Mesendoderm (in vitro differentiated cells): ENCODE measurements at regions not wholly inside any gene's neighbourhood (a gene's known extent, or its start where the extent isn't known, plus 50 kb on each side); places are given as distances from the start of the nearest gene placed in this dataset.

Experiments used
- DNase-seq: peaks from one replicate; pipeline ENCODE4 v3.0.0; 2013
- H2AK5ac ChIP-seq: 2 replicates; pipeline ENCODE4 v1.6.1; 2013; ENCODE audit warnings: low read length, inconsistent platforms
- H2BK120ac ChIP-seq: 2 replicates; pipeline ENCODE4 v1.6.1; 2013; ENCODE audit warnings: low read depth, mild to moderate bottlenecking, low read length, moderate library complexity, mixed read lengths
- H2BK15ac ChIP-seq: replicated peaks from 2 replicates; pipeline ENCODE4 v1.6.1; 2013; ENCODE audit warnings: low read depth, mild to moderate bottlenecking, moderate library complexity
- H2BK5ac ChIP-seq: 2 replicates; pipeline ENCODE4 v1.6.1; 2013; ENCODE audit warnings: low read length, inconsistent platforms
- H3K18ac ChIP-seq: 2 replicates; pipeline ENCODE4 v1.6.1; 2013; ENCODE audit warnings: mild to moderate bottlenecking, low read length, mixed read lengths
- H3K23ac ChIP-seq: one replicate; pipeline ENCODE4 v1.6.1; 2013; ENCODE audit warnings: low read length
- H3K27ac ChIP-seq: 2 replicates; pipeline ENCODE4 v1.5.1; 2013; ENCODE audit warnings: low read depth, mild to moderate bottlenecking, inconsistent platforms, low read length, moderate library complexity
- H3K27me3 ChIP-seq: 2 replicates; pipeline ENCODE4 v1.6.1; 2013; ENCODE audit warnings: low read length, control low read depth, mild to moderate bottlenecking, inconsistent platforms; ENCODE audit not compliant: insufficient read depth, poor library complexity
- H3K36me3 ChIP-seq: 2 replicates; pipeline ENCODE4 v1.6.1; 2013; ENCODE audit warnings: low read length, inconsistent platforms; ENCODE audit not compliant: control insufficient read depth, insufficient read depth
- H3K4ac ChIP-seq: one replicate; pipeline ENCODE4 v1.6.1; 2013; ENCODE audit warnings: low read depth, mild to moderate bottlenecking, low read length, moderate library complexity
- H3K4me1 ChIP-seq: 2 replicates; pipeline ENCODE4 v1.6.1; 2013; ENCODE audit warnings: low read depth, low read length, inconsistent platforms; ENCODE audit not compliant: control insufficient read depth
- H3K4me2 ChIP-seq: 2 replicates; pipeline ENCODE4 v1.6.1; 2013; ENCODE audit warnings: low read length
- H3K4me3 ChIP-seq: 2 replicates; pipeline ENCODE4 v1.5.1; 2013; ENCODE audit warnings: mild to moderate bottlenecking, low read length
- H3K56ac ChIP-seq: one replicate; pipeline ENCODE4 v1.6.1; 2013; ENCODE audit warnings: low read length
- H3K79me1 ChIP-seq: 2 replicates; pipeline ENCODE4 v1.6.1; 2013; ENCODE audit warnings: low read length, inconsistent platforms
- H3K79me2 ChIP-seq: 2 replicates; pipeline ENCODE4 v1.6.1; 2013; ENCODE audit warnings: mild to moderate bottlenecking, low read length; ENCODE audit not compliant: control insufficient read depth, insufficient read depth
- H3K9ac ChIP-seq: 2 replicates; pipeline ENCODE4 v1.6.1; 2013; ENCODE audit warnings: low read length, inconsistent platforms
- H4K5ac ChIP-seq: one replicate; pipeline ENCODE4 v1.6.1; 2013; ENCODE audit warnings: low read length
- H4K8ac ChIP-seq: one replicate; pipeline ENCODE4 v1.6.1; 2013; ENCODE audit warnings: low read depth, mild to moderate bottlenecking, control low read depth, low read length, moderate library complexity
- WGBS: extraction: QIAGEN DNeasy Blood & Tissue Kit; methylation state at CpG from one replicate; pipeline ENCODE4 v1.1.7; 2013; ENCODE audit warnings: low lambda C conversion rate, missing lambda C conversion rate; ENCODE audit not compliant: insufficient coverage; ENCODE audit errors: extremely low coverage; 5-methylcytosine and 5-hydroxymethylcytosine counted together

- Histone ChIP-seq H3K18ac (no peak overlapping the region), H3K23ac (no peak overlapping the region), H3K27me3 (no peaks in the 10 kb centered on the region), H3K4me3 (no peak overlapping the region), H3K56ac (no peak overlapping the region), H2BK15ac (no peak overlapping the region), H3K4me1 (no peaks in the 10 kb centered on the region), H2AK5ac (no peak overlapping the region), H3K4me2 (no peak overlapping the region), H3K9ac (no peak overlapping the region), H3K79me2 (no peaks in the 10 kb centered on the region), H2BK5ac (no peak overlapping the region), H4K5ac (no peak overlapping the region), H2BK120ac (no peak overlapping the region), H3K4ac (no peak overlapping the region), H4K8ac (no peak overlapping the region), H3K27ac (no peak overlapping the region), H3K36me3 (no peaks in the 10 kb centered on the region), H3K79me1 (no peaks in the 10 kb centered on the region)
- DNase-seq, result no peak
- WGBS, result no CpG with 5 or more reads among the region's 3 CpGs
These were observed 509.1 kb upstream of the NR3C2 start for GRCh38 chr4:148951346-148951745.

GRCh38 chr4:148946271-148946670, 504.1 kb upstream of the NR3C2 start:
- DNase-seq, result no peak
- H2AK5ac ChIP-seq, result no peak overlapping the region

GRCh38 chr4:148944839-148945219, 502.6 kb upstream of the NR3C2 start:
- H2BK5ac ChIP-seq, result no peak overlapping the region
- H3K18ac ChIP-seq, result no peak overlapping the region
- H3K23ac ChIP-seq, result no peak overlapping the region
- no peak for DNase-seq
- H4K8ac ChIP-seq, result no peak overlapping the region
- H3K79me2 ChIP-seq, result no peaks in the 10 kb centered on the region
- H2BK15ac ChIP-seq, result no peak overlapping the region
- no peaks in the 10 kb centered on the region for H3K27me3 ChIP-seq
- no peak overlapping the region for H3K4me3 ChIP-seq
- H3K79me1 ChIP-seq, result no peaks in the 10 kb centered on the region
- H4K5ac ChIP-seq, result no peak overlapping the region
- H2BK120ac ChIP-seq, result no peak overlapping the region
- H3K4me1 ChIP-seq, result no peaks in the 10 kb centered on the region
- H3K9ac ChIP-seq, result no peak overlapping the region
- no peak overlapping the region for H3K4ac ChIP-seq
- no peak overlapping the region for H2AK5ac ChIP-seq
- H3K36me3 ChIP-seq, result no peaks in the 10 kb centered on the region
- H3K27ac ChIP-seq, result no peak overlapping the region
- no peak overlapping the region for H3K4me2 ChIP-seq
- no peak overlapping the region for H3K56ac ChIP-seq

More at GRCh38 chr4:148946271-148946670, 504.1 kb upstream of the NR3C2 start:
- no peaks in the 10 kb centered on the region for H3K79me2 ChIP-seq
- no peak overlapping the region for H3K23ac ChIP-seq
- no peak overlapping the region for H2BK15ac ChIP-seq
- no peak overlapping the region for H3K4ac ChIP-seq
- H3K27me3 ChIP-seq, result no peaks in the 10 kb centered on the region
- no peaks in the 10 kb centered on the region for H3K4me1 ChIP-seq
- no peak overlapping the region for H3K4me2 ChIP-seq
- no peaks in the 10 kb centered on the region for H3K79me1 ChIP-seq
- H4K5ac ChIP-seq, result no peak overlapping the region
- no peak overlapping the region for H4K8ac ChIP-seq
- no peak overlapping the region for H2BK5ac ChIP-seq
- H2BK120ac ChIP-seq, result no peak overlapping the region
- no peak overlapping the region for H3K56ac ChIP-seq
- H3K27ac ChIP-seq, result no peak overlapping the region
- no peak overlapping the region for H3K9ac ChIP-seq
- H3K36me3 ChIP-seq, result no peaks in the 10 kb centered on the region
- no CpG with 5 or more reads among the region's 1 CpG for WGBS
- no peak overlapping the region for H3K18ac ChIP-seq
- H3K4me3 ChIP-seq, result no peak overlapping the region

- Histone ChIP-seq H3K79me2 (no peaks in the 10 kb centered on the region), H3K9ac (no peak overlapping the region), H3K27ac (no peak overlapping the region), H3K23ac (no peak overlapping the region), H2BK120ac (no peak overlapping the region), H3K4ac (no peak overlapping the region), H3K4me1 (no peaks in the 10 kb centered on the region), H2BK15ac (no peak overlapping the region), H4K5ac (no peak overlapping the region), H3K56ac (no peak overlapping the region), H3K27me3 (no peaks in the 10 kb centered on the region), H3K4me3 (no peak overlapping the region), H2BK5ac (no peak overlapping the region), H2AK5ac (no peak overlapping the region), H3K4me2 (no peak overlapping the region), H4K8ac (no peak overlapping the region), H3K36me3 (no peaks in the 10 kb centered on the region), H3K79me1 (no peaks in the 10 kb centered on the region), H3K18ac (no peak overlapping the region)
- WGBS, result 100% methylated on average over 1 of the region's 10 CpGs
- DNase-seq, result no peak
These were observed 502.1 kb upstream of the NR3C2 start for GRCh38 chr4:148944136-148944838.

- no peak overlapping the region for H2BK120ac ChIP-seq
- no CpG with 5 or more reads among the region's 3 CpGs for WGBS
- H3K4ac ChIP-seq, result no peak overlapping the region
- DNase-seq, result no peak
- H2BK15ac ChIP-seq, result no peak overlapping the region
- H4K8ac ChIP-seq, result no peak overlapping the region
- no peaks in the 10 kb centered on the region for H3K27me3 ChIP-seq
- H3K56ac ChIP-seq, result no peak overlapping the region
- no peak overlapping the region for H3K18ac ChIP-seq
- H3K79me2 ChIP-seq, result no peaks in the 10 kb centered on the region
- no peak overlapping the region for H2BK5ac ChIP-seq
- H3K9ac ChIP-seq, result no peak overlapping the region
- no peak overlapping the region for H2AK5ac ChIP-seq
- H3K4me2 ChIP-seq, result no peak overlapping the region
- no peak overlapping the region for H3K4me3 ChIP-seq
- H4K5ac ChIP-seq, result no peak overlapping the region
- H3K36me3 ChIP-seq, result no peaks in the 10 kb centered on the region
- no peak overlapping the region for H3K23ac ChIP-seq
- no peaks in the 10 kb centered on the region for H3K4me1 ChIP-seq
- no peak overlapping the region for H3K27ac ChIP-seq
- H3K79me1 ChIP-seq, result no peaks in the 10 kb centered on the region
These were observed 492.8 kb upstream of the NR3C2 start for GRCh38 chr4:148934926-148935578.
